ENCODE measurements at regions not wholly inside any gene's neighbourhood (a gene's known extent, or its start where the extent isn't known, plus 50 kb on each side); places are given as distances from the start of the nearest gene placed in this dataset.

DNA sequence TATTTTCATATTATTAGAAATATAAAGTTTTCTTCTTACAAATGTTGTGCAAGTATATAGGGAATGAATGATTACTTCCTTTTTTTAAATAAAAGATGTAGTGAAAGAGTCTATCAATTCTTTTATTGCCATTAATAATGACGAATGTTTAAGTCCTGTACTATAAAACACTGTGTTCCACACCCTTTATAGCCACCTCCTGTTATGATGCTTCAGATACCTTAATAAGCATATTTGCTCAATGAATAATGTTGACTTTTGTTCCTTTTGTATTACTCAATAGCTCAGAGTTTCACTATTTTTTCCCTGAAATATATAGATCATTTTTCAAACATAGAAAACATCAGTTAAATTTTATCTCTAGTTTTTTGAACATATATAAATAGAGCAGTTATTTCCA, 378.2 kb upstream of the THBS1 start:
- TF ChIP-seq, protein P1, sequence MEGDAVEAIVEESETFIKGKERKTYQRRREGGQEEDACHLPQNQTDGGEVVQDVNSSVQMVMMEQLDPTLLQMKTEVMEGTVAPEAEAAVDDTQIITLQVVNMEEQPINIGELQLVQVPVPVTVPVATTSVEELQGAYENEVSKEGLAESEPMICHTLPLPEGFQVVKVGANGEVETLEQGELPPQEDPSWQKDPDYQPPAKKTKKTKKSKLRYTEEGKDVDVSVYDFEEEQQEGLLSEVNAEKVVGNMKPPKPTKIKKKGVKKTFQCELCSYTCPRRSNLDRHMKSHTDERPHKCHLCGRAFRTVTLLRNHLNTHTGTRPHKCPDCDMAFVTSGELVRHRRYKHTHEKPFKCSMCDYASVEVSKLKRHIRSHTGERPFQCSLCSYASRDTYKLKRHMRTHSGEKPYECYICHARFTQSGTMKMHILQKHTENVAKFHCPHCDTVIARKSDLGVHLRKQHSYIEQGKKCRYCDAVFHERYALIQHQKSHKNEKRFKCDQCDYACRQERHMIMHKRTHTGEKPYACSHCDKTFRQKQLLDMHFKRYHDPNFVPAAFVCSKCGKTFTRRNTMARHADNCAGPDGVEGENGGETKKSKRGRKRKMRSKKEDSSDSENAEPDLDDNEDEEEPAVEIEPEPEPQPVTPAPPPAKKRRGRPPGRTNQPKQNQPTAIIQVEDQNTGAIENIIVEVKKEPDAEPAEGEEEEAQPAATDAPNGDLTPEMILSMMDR (IDR thresholded peaks at IDR 0.05; ENCODE audit: control extremely low read depth, extremely low read depth) = no peak
- ATAC-seq (ENCODE audit: insufficient read depth, low FRiP score) = no peak
- peaks cover 0 to 16% (median 0%) of the 10 kb centered on the region in 5 donors for H3K4me1 ChIP-seq (ENCODE audit: control insufficient read depth in 5 of 5, insufficient read depth in 5 of 5, low read length in 5 of 5)
- H3K27ac ChIP-seq (ENCODE audit: low read depth in 1 of 2, low read length in 1 of 2) = no peak overlapping the region
- 65 to 83% methylated on average over 1 of the region's 1 CpG for whole genome bisulfite sequencing, 2 donors
- no peak overlapping the region for H3K4me3 ChIP-seq
- H3K36me3 ChIP-seq (ENCODE audit: control insufficient read depth in 4 of 4, insufficient read depth in 4 of 4, low read length in 4 of 4) = no peaks in the 10 kb centered on the region
- H3K27me3 ChIP-seq (ENCODE audit: control insufficient read depth in 3 of 3, insufficient read depth in 3 of 3, low read length in 2 of 3) = no peaks in the 10 kb centered on the region
- DNase-seq = no peak
- no peaks in the 10 kb centered on the region for H3K9me3 ChIP-seq (ENCODE audit: control insufficient read depth in 4 of 4, insufficient read depth in 3 of 4, low read length in 3 of 4)
- no peak overlapping the region for H3K9ac ChIP-seq (ENCODE audit: insufficient read depth in 1 of 2, low read length in 2 of 2)

- TF ChIP-seq, protein P1 (IDR thresholded peaks at IDR 0.05; ENCODE audit: control extremely low read depth, extremely low read depth) = no peak
- no peaks in the 10 kb centered on the region for H3K27me3 ChIP-seq (ENCODE audit: control insufficient read depth in 3 of 3, insufficient read depth in 3 of 3, low read length in 2 of 3)
- 46 to 54% methylated on average over 1 of the region's 1 CpG for WGBS, 2 donors
- no peak overlapping the region for H3K9ac ChIP-seq (ENCODE audit: insufficient read depth in 1 of 2, low read length in 2 of 2)
- no peaks in the 10 kb centered on the region for H3K36me3 ChIP-seq (ENCODE audit: control insufficient read depth in 4 of 4, insufficient read depth in 4 of 4, low read length in 4 of 4)
- DNase-seq (no peak), ATAC-seq (ENCODE audit: insufficient read depth, low FRiP score) (no peak)
- H3K4me3 ChIP-seq = no peak overlapping the region
- H3K4me1 ChIP-seq (ENCODE audit: control insufficient read depth in 5 of 5, insufficient read depth in 5 of 5, low read length in 5 of 5) = peaks cover 0 to 8% (median 0%) of the 10 kb centered on the region in 5 donors
- H3K27ac ChIP-seq (ENCODE audit: low read depth in 1 of 2, low read length in 1 of 2) = no peak overlapping the region
- no peaks in the 10 kb centered on the region for H3K9me3 ChIP-seq (ENCODE audit: control insufficient read depth in 4 of 4, insufficient read depth in 3 of 4, low read length in 3 of 4)
These were observed 376.8 kb upstream of the THBS1 start for GRCh38 chr15:39204031-39204430.

DNA sequence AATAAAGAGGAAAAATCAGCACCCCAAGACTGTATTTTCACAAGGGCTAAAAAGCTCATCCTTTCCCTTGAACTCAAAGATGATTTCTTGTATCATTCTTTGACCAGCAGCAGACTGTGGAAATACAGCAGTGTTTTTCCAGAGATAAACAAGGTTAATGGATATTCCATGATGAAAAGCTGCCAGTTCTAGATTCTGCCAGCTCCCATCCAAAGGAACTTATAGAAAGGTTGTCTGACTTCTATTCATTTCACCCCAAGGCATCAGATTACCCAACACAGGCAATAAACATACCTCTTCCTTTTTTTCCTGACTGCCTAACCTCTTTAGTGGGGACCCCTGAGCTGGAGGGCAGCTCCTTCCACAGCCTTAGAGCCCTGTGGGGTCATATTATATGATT, 375.8 kb upstream of the THBS1 start:
- Histone ChIP-seq H3K9ac (ENCODE audit: insufficient read depth in 1 of 2, low read length in 2 of 2) (no peak overlapping the region), H3K36me3 (ENCODE audit: control insufficient read depth in 4 of 4, insufficient read depth in 4 of 4, low read length in 4 of 4) (no peaks in the 10 kb centered on the region), H3K27me3 (ENCODE audit: control insufficient read depth in 3 of 3, insufficient read depth in 3 of 3, low read length in 2 of 3) (no peaks in the 10 kb centered on the region), H3K9me3 (ENCODE audit: control insufficient read depth in 4 of 4, insufficient read depth in 3 of 4, low read length in 3 of 4) (no peaks in the 10 kb centered on the region), H3K4me3 (no peak overlapping the region), H3K27ac (ENCODE audit: low read depth in 1 of 2, low read length in 1 of 2) (no peak overlapping the region), H3K4me1 (ENCODE audit: control insufficient read depth in 5 of 5, insufficient read depth in 5 of 5, low read length in 5 of 5) (peaks cover 0 to 3% (median 0%) of the 10 kb centered on the region in 5 donors)
- no peak for DNase-seq
- ATAC-seq (ENCODE audit: insufficient read depth, low FRiP score) = no peak
- TF ChIP-seq, protein P1 (IDR thresholded peaks at IDR 0.05; ENCODE audit: control extremely low read depth, extremely low read depth) = no peak
